ENCODE measurements at regions not wholly inside any gene's neighbourhood (a gene's known extent, or its start where the extent isn't known, plus 50 kb on each side); places are given as distances from the start of the nearest gene placed in this dataset.

DNA sequence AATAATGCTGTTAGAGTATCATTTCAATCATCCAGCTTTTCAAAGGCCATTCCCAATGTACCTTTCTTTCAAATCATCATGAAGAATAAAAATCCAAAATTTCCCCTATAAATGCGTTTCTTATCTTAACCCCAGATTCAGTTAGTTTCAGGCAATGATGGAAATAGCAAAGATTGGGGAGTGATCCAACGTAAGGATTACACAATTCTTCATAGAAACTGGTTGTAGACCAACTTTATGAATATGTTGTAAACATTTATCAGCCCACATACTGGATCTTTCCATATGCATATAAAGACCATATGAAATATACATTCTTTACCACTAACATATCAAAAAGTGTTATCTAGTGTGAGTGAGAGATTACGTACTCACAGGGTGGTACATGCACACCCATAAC lies 92.7 kb downstream of the ZC3H11B start:
- H3K4me1 ChIP-seq, result peaks cover 0 to 13% (median 3%) of the 10 kb centered on the region in 4 donors
- no peak overlapping the region for H3K4me3 ChIP-seq
- 76 to 86% methylated on average over 3 of the region's 3 CpGs for WGBS, 2 donors
- H3K9me3 ChIP-seq, result no peaks in the 10 kb centered on the region
- TF ChIP-seq, protein P1, sequence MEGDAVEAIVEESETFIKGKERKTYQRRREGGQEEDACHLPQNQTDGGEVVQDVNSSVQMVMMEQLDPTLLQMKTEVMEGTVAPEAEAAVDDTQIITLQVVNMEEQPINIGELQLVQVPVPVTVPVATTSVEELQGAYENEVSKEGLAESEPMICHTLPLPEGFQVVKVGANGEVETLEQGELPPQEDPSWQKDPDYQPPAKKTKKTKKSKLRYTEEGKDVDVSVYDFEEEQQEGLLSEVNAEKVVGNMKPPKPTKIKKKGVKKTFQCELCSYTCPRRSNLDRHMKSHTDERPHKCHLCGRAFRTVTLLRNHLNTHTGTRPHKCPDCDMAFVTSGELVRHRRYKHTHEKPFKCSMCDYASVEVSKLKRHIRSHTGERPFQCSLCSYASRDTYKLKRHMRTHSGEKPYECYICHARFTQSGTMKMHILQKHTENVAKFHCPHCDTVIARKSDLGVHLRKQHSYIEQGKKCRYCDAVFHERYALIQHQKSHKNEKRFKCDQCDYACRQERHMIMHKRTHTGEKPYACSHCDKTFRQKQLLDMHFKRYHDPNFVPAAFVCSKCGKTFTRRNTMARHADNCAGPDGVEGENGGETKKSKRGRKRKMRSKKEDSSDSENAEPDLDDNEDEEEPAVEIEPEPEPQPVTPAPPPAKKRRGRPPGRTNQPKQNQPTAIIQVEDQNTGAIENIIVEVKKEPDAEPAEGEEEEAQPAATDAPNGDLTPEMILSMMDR (IDR thresholded peaks at IDR 0.05), result no peak
- TF ChIP-seq POLR2A (IDR thresholded peaks at IDR 0.05) (no peak), POLR2AphosphoS5 (IDR thresholded peaks at IDR 0.05) (no peak), EP300 (IDR thresholded peaks at IDR 0.05) (no peak)
- H3K36me3 ChIP-seq, result no peaks in the 10 kb centered on the region
- no peak overlapping the region for H3K27ac ChIP-seq
- intact Hi-C loops (cut with DNase I), result no loop called here
- DNase-seq, result no peak
- H3K27me3 ChIP-seq, result no peaks in the 10 kb centered on the region

DNA sequence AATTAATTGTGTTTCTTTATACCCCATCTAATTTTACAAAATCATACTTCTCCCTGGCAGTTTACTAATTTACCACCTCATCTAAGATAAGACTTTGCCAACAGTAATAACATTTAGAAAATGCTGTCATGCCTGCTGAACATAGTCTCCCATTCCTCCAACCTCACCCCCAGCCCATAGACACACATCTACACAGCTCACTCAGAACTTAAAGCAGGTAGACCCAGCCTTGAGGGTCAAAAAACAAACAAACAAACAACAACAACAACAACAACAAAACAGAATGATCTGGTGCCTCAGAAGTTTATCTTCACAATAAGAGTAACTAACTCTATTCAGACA lies 94.0 kb downstream of the ZC3H11B start:
- Histone ChIP-seq H3K36me3 (no peaks in the 10 kb centered on the region), H3K9me3 (no peaks in the 10 kb centered on the region), H3K4me1 (peaks cover 0 to 13% (median 3%) of the 10 kb centered on the region in 4 donors), H3K27ac (no peak overlapping the region), H3K4me3 (no peak overlapping the region), H3K27me3 (no peaks in the 10 kb centered on the region)
- no peak for DNase-seq
- intact Hi-C loops (cut with DNase I), result no loop called here
- TF ChIP-seq POLR2AphosphoS5 (IDR thresholded peaks at IDR 0.05), result no peak
- TF ChIP-seq POLR2A (IDR thresholded peaks at IDR 0.05), result no peak
- TF ChIP-seq, protein P1 (IDR thresholded peaks at IDR 0.05), result no peak

DNA sequence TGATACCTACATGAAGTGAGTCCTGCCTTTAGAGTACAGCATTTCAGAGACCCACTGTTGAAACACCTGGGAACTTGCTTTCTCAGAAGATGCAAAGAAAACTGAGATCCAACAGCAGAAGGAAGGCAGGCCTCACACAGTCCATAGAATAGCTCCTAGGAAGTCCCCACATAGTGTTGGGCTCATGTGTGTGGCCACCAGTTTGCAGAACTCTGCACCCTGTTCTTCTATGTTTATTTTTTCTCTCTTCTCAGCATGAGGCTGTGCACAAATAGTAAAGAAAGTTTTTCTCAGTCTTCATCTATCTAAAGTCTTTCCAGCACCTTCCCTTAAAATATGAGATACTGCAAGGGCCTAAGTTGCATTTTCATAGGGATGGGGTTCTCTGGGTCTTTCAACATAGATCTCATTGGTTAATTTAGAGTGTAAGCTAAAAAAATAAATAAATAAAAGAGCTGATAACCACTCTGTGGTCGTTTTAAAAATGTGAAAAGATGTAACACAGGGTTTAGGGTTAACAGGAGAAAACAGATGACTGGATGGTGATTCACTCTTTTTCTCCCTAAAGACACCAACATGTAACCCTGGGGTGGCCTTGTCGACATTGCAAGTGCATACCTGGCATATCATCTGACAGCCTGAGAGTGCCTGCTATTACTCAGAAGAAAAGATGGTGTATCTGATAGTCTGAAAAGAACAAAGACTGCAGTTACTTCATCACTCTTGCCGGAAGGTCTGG lies 94.6 kb downstream of the ZC3H11B start:
- Histone ChIP-seq H3K27me3 (no peaks in the 10 kb centered on the region), H3K4me3 (no peak overlapping the region), H3K27ac (no peak overlapping the region), H3K9me3 (no peaks in the 10 kb centered on the region), H3K4me1 (peaks cover 0 to 13% (median 3%) of the 10 kb centered on the region in 4 donors), H3K36me3 (no peaks in the 10 kb centered on the region)
- TF ChIP-seq POLR2A (IDR thresholded peaks at IDR 0.05) (no peak), EP300 (IDR thresholded peaks at IDR 0.05) (no peak), POLR2AphosphoS5 (IDR thresholded peaks at IDR 0.05) (no peak)
- TF ChIP-seq, protein P1 (IDR thresholded peaks at IDR 0.05), result no peak
- DNase-seq, result no peak
- WGBS, 2 donors, result 47 to 64% methylated on average over 3 of the region's 3 CpGs
- intact Hi-C loops (cut with DNase I), result no loop called here

DNA sequence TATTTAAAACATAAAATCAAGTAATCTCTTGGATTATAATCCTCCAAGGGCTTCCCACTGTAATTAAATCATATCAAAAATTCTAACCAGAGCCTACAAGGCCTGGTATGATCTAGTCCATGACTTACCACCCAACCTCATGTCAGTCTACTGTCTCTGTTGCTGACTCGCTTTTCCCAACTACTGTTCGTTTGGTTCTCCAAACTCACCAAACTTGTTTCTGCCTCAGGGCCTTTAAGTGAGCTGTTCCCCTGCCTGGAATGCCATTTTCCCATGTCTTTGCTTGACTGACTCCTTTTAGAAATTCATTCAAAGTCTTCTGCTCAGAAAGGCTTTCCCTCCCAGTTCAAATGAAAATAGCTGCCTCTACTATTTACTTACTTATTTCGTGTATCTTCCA lies 95.9 kb downstream of the ZC3H11B start:
- Histone ChIP-seq H3K4me3 (no peak overlapping the region), H3K27ac (no peak overlapping the region), H3K9me3 (peaks cover 0 to 1% (median 0%) of the 10 kb centered on the region in 4 donors), H3K36me3 (no peaks in the 10 kb centered on the region), H3K4me1 (peaks cover 0 to 13% (median 3%) of the 10 kb centered on the region in 4 donors), H3K27me3 (no peaks in the 10 kb centered on the region)
- DNase-seq, result no peak
- intact Hi-C loops (cut with DNase I), result no loop called here
- 41 to 83% methylated on average over 3 of the region's 3 CpGs for WGBS, 2 donors
- TF ChIP-seq POLR2A (IDR thresholded peaks at IDR 0.05) (no peak), POLR2AphosphoS5 (IDR thresholded peaks at IDR 0.05) (no peak), EP300 (IDR thresholded peaks at IDR 0.05) (no peak)
- TF ChIP-seq, protein P1 (IDR thresholded peaks at IDR 0.05), result no peak

DNA sequence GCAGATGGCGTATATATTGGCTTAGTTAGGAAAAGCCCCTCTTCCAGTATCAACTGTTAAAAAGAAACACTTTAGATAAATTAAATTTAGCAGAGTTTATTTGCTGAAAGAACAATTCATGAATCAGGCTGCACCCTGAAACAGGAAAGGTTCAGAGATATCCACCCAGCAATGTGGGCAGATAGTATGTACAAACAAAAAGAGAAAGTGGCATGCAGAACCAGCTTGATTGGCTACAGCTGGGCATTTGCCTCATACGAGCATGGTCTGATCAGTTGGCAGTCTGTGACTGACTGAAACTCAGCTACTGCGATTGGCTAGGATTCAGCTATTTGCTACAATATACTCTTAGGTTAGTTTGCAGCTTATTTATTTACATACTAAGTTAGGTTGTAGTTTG lies 98.2 kb downstream of the ZC3H11B start:
- 55 to 75% methylated on average over 3 of the region's 3 CpGs for WGBS, 2 donors
- TF ChIP-seq, protein P1 (IDR thresholded peaks at IDR 0.05), result no peak
- TF ChIP-seq POLR2A (IDR thresholded peaks at IDR 0.05), result no peak
- Histone ChIP-seq H3K27ac (no peak overlapping the region), H3K36me3 (no peaks in the 10 kb centered on the region), H3K4me3 (no peak overlapping the region), H3K9me3 (peaks cover 0 to 1% (median 0%) of the 10 kb centered on the region in 4 donors), H3K27me3 (no peaks in the 10 kb centered on the region), H3K4me1 (peaks cover 0 to 7% (median 3%) of the 10 kb centered on the region in 4 donors)
- intact Hi-C loops (cut with DNase I), result no loop called here
- DNase-seq, result no peak

All from sigmoid colon (tissue), 6 donors.